GM21526 (cell line): ENCODE measurements at regions not wholly inside any gene's neighbourhood (a gene's known extent, or its start where the extent isn't known, plus 50 kb on each side); places are given as distances from the start of the nearest gene placed in this dataset.
"Not testable (repeated sequence)": the region's sequence is repeated elsewhere in the genome, so short reads cannot be mapped to it uniquely, and the experiment has no call there.

Experiments used
- ATAC-seq: cut with Tn5 transposase; IDR thresholded peaks from one replicate; pipeline ENCODE4 v1.9.1; 2021; ENCODE audit warnings: moderate library complexity; ENCODE audit not compliant: unreplicated experiment, low FRiP score

DNA sequence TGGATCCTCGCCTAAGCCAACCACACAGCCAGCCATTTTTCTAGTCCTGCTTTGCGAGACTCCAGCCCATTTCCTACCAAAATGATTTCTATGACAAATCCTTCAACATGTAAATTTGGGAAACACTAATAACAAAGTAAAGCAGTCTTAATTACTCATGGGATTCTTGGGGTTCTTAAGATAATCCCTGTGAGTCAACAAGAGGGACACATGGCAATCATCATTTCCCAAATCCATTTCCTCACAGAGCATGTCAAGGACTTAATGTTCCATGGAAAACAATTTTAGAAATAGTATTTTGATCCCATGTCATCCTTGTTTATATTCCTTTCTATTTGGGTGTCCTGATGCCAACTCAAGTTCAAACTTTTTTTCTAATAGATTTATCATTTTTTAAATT is 322.7 kb upstream of the NOX3 start:
- ATAC-seq = no peak

DNA sequence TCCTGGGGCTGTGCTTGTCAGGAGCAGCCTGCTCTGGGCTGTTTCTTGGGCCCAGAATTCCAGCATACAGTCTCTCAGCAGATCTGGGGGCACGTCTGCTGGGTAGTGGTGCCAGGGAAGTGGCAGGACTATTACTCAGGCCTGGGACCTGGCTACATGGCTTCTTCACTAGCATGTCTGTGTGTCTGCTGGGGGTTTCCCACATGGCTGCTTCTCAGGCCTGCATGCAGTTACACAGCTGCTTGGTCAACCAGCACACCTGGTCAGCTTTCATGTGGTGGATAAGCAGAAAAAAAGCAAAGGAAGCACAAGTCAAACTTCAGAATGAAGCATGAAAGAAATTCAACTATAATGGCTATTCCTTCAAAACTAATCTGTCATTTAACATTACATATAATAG is 316.2 kb upstream of the NOX3 start:
- ATAC-seq = no peak

DNA sequence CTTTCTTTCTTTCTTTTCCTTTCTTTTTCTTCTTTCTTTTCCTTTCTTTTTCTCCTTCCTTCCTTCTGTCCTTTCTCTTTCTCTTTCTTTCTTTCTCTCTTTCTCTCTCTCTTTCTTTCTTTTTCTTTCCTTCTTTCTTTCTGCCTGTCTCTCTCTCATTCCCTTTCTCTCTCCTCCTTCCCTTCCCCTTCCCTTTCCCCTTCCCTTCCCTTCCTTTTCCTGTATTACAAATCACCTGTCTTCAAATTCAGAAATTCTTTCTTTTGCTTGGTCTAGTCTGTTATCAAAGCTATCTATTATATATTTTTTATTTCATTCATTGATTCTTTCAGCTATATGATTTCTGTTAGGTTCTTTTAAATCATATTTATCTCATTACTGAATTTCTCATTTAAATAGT is 315.2 kb upstream of the NOX3 start:
- ATAC-seq = no peak

DNA sequence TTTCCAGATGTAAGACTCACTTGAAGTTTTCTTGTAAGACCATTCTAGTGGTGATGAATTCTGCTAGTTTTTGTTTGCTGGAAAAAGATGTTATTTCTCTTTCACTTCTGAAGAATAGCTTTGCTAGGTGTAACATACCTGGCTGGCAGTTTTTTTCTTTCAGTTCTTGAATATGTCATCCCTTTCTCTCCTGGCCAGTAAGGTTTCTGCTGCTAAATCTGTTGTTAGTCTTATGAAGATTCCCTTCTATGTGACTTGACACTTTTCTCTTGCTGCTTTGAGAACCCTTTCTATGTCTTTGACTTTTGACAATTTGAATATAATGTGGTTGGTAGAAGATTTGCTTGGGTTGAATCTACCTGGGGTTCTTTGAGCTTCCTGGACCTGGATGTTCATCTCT is 314.7 kb upstream of the NOX3 start:
- no peak for ATAC-seq

DNA sequence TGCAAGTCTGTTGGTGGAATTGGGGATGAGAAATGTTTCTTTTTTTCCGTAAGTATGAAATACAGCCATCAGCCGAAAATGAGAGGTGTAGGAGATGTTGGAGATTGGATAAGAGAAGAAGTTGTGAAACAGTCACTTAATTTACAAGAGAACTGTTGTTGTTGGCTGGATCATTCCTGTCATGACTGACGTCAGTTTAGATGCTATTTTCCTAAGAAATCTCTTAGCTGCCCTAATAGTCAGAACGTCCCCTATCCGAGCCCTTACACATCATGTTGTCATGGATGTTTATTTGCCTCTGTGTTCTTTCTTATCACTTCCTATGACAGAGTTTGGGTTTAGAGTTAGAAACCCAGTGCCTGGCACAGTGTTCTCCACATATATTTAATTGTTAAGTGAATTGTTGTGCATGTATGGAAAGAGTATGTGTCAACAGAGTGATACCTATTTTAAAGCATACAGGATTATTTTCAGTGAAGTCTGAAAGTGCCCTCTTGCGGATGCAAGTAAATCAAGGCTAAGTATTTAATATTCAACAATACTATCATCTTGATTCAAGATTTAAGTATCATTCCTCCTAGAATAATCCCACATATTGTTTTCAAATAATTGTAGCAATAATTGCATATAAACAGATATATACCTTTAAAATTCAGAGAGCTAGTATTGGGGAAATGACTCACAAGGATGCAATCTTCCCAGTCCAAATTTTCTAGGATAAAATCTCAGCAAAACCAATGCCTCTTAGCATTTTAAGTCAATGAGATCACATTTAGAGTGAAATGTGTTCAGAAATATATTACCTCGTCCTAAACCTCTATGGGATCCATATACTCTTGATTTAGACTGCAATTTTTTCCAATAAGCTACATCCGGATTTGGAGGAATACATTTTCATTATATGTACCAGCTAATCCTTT is 309.9 kb upstream of the NOX3 start:
- ATAC-seq = no peak

DNA sequence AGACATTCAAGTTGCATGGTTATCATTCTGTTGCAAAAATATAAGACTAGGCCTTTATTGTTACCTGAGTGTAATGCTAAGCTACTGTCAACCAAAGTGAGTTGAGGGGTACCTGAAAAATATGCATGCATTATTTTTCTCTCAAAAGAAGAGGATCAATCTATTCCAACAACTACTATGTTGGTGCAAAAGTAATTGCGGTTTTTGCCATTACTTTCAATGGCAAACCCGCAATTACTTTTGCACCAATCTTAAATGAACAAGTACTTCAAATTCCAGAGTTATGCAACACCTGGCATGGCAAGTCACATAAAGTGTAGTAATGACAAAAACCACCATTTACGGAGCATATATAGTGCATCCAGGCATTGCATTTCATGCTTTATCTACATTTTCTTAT is 307.0 kb upstream of the NOX3 start:
- no peak for ATAC-seq

DNA sequence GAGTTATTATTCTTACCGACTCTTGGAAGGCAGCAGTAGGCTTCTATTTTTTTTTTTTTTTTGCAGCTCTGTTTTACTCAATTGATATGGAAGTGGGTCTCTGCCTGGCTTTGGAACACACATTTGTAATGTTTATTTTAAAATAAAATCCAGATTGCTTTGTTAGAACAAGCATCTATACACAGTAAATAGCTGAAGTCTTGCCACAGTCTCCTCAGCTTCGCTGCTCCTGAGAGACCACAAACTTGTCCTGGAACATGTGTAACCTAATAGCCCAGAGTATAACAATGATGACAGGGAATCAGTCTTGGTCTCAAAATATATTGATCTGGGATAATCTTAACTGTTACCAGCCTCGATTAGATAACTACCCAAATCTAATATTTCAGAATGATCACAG is 299.8 kb upstream of the NOX3 start:
- no peak for ATAC-seq

DNA sequence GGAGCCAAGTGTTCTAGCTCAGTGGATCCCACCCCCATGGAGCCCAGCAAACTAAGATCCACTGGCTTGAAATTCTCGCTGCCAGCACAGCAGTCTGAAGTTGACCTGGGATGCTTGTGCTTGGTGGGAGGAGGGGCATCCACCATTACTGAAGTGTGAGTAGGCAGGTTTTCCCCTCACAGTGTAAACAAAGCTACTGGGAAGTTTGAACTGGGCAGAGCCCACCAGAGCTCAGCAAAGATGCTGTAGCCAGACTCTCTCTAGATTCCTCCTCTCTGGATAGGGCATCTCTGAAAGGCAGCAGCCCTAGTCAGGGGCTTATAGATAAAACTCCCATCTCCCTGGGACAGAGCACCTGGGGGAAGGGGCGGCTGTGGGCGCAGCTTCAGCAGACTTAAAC is 293.1 kb upstream of the NOX3 start:
- ATAC-seq = not testable (repeated sequence)

DNA sequence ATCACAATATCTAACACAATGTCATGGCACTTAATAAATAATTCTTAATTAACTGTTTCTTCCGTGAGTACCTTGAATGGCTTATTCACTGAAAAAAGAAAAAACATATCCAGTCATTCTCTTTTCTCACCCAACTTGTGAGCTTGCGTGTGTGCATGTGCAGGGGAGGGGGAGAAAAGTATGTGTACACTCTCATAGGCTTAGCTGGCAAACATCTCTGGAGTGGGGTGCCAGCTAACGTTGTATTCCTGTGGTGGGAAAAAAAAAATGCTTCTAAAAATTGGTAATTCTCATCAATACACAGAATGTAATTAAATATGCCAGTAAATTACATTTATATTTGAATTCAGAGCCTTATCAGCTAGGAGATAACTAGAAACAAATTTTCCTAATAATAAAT is 291.9 kb upstream of the NOX3 start:
- no peak for ATAC-seq

DNA sequence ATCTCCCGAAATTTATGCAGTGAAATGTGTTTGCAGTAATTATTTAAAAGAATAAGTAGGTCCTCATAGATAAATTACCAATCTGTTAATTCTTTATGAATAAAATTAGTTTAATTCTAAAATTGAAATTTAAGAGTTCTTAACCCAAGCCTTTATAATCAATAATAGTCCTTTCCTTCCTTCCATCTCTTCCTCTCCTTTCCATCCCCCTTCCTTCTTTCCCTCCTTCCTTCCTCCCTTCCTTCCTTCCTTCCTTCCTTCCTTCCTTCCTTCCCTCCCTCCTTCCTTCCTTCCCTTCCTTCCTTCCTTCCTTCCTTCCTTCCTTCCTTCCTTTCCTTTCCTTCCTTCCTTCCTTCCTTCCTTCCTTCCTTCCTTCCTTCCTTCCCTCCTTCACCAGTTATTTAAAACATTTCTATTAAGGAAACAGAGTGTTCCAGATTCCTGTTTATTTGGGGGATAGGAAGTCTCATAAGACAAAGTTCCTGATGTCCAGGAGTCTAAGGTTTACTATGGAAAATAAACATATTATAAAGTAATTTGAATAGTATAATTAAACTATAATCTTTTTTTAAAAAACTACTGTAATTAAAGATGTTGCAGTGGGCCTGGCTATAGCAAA is 285.3 kb upstream of the NOX3 start:
- ATAC-seq = no peak

DNA sequence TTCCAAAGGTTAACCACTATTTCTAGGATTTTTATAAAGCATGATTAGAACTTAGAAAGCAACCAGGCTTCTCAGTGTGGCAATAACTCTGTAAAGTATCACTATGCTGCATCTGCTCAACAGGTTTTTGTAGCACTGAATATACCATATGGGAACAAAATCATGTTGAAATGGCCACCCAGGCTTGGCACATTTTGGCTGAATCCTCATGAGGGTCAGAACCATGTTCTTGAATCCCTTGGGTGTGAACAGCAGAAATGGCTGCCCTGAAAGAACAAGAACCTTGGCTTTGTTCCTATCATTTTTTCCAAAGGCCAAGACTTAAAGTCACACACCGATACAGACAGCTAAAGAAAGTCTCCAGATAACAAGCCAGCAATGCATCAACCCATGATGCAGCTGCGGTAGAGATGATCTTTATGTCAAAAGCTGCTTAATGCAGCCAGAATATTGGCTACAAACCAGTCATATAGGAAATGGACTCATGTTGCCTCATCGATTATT is 283.0 kb upstream of the NOX3 start:
- no peak for ATAC-seq

DNA sequence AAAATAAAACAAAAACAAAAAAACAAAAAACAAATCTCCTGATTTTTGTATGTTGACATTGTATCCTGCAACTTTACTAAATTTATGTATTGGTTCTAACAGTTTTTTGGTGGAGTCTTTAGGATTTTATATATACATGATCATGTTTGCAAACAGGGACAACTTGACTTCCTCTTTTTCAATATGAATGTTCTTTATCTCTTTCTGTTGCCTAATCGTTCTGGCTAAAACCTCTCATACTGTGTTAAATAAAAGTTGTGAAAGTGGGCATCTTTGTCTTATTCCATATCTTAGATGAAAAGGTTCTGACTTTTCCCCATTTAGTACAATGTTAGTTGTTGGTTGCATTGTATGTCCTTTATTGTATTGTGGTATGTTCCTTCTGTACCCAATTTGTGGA is 261.7 kb upstream of the NOX3 start:
- ATAC-seq = no peak

DNA sequence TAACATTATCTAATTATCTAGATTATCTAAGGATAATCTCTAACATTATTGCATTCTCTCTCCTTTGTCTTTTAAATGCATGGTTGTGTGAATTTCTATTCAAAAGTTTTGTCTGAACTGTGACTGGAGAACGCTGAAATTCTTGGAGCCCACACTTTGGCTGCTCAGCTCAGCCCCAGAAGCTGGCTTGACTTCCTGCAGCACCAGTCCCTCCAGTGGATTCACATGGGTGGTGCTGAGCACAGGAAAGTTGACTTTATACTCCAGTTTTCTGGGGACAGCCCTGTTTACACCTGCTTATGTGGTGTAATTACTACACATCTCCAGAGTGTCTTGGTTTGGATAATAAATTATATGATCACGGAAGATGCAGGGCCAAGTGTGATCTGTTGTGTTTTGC is 255.1 kb upstream of the NOX3 start:
- ATAC-seq = no peak

DNA sequence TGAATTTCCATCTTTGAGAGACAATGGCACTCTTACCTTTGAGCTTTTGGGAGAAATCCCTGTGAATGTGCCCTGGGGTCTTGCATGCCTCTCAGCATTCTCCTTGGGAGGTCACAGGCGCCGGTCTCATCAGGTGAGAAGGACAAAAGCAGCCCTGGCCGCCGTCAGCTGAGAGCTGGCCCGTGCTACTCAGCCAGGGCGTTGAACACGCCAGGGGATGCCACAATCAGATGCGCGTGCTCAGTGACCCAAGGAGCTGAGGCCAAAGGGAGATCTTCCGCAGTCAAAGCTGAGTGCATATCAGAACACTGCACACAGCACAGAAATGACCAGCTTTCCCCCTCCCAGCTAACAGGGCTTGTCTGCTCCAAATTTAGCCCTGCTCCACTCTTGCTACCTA is 253.6 kb upstream of the NOX3 start:
- ATAC-seq = no peak

DNA sequence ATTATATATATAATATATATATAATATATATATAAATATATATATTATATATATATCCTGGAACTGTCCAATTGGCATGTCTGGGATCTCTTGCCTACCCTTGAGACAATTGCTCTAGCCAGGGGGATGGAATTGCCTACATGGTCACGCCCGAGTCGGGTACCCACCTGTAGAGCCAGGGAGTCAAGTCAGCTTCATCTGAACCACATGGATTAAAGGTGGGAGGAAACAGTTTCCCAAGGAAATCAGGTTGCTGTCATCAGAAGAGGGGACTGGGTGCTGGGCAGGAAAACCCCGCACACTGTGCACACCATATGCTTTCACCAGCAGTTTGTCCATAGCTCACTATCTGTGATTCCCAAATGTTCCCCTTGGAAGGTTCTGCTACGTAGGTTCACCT is 252.5 kb upstream of the NOX3 start:
- ATAC-seq = no peak

DNA sequence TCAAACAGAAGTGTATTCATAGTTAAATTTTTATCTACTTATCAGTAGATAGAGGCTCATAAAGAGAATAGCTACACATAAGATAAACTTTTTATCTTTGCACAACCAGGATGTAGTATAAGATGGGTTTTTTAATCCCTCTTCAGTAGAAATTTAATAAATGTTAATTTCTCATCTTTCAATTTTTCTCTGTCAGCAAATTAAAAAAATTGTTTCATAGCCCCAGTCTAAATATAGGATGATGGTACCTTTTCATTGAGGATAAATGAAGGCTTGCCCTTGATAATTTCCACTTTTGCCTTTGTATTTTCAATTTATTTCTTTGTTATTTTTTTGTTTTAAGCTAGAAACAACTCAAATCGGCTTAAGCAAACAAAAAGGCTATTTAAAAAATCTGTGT is 251.2 kb upstream of the NOX3 start:
- no peak for ATAC-seq

DNA sequence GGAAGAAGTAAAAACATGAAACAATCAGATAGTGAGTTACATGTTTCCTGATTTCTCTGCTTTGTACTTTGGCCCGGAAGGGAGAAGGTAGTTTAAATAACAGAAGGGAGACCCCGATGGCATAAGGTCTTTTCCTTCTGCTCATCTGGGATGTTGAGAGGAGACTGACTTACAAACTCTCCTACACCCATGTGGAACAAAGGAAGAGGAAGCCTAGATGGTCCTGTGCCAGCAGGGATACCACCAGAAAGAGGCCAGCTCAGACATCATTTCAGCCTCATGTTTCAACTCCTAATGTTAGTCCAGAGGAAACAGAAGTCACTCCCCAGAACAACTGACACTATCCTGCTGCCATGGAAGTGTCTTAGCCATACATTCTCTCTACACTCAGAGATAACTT is 250.7 kb upstream of the NOX3 start:
- ATAC-seq = no peak

DNA sequence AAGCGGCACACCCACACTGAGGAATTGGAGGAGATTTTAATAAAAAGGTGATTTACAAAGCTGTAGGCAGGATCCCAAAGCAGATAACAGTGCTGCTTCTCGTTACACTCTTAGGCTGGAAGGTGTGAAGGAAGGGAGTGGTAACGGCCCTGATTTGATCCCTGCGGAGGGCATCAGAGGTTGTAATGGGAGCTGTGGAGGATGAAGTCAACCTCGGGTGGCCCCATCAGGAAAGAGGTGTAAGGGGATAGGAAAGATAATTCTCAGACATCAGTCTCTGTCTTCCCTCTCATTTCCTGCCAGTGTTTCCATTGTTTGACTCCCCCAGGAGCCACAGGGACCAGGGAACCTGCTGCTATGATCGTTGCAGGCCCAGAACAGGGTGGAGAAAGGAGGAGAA is 245.7 kb upstream of the NOX3 start:
- no peak for ATAC-seq

DNA sequence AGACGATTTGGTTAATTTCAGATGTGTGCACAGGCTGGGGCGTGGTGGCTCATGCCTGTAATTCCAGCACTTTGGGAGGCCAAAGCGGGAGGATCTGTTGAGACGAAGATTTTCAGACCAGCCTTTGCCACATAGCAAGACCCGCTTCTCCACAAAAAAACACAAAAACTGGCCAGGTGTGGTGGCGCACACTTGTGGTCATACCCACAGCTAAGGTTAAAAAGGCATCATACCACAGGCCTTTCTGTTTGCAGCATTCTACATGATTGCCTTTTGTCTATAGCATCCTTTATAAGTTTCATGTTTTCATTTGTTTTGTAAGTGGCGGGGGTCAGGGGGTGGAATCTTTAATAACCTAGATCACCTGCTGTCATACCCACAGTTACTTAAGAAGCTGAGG is 239.9 kb upstream of the NOX3 start:
- no peak for ATAC-seq

DNA sequence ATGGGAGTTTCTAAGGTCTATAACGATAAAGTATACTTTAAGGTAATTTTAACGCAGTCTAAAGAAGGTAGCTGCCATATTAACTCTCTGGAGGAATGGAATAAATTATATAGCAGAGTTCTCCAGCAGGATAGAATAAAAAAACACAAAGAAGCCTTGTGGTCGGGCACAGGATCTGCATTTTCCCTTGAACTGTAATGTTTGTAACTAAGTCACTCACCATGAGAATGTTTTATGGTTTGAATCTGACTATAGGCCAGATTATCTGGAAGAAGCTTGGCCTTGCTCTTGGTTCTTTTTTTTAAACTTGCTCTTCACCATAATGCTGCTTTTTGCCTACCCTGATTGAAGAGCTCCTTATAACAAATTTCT is 238.8 kb upstream of the NOX3 start:
- no peak for ATAC-seq

DNA sequence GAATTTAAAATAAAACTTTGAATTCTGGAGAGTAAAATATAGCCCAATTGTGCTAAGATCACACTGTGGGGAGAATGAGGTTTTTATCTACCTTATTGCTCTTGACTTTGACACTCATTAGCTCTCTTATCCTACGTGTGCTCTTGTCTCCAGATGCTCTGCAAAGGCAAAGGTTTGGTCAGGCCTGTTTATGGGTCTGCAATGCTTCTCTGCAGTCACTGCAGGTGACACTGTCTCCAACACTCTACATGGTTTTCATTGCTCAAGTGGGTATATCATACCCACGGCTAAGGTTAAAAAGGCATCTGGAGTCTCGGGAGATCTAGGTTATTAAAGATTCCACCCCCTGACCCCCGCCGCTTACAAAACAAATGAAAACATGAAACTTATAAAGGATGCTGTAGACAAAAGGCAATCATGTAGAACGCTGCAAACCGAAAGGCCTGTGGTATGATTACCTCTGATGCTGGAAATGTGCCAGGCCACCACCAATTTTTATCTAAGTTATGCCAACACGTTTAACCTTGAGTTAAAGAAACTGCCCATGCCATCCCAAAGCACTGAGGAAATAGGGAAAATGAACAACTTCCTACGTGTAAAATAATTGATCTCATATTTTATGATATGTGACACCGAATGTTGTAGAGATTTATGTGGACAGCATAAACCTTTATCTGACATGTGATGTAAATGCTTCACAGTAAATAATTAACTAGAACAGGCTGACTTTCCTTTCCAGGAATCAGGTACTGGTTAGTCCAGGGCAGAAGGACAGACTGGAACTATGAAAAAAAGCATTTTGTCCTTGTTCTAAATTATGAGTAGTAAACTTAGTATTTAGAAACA is 238.2 kb upstream of the NOX3 start:
- no peak for ATAC-seq
